BJ (cell line): ENCODE measurements at regions not wholly inside any gene's neighbourhood (a gene's known extent, or its start where the extent isn't known, plus 50 kb on each side); places are given as distances from the start of the nearest gene placed in this dataset.

Source experiments
- CTCF ChIA-PET: fragments of 350-600 bp; formaldehyde crosslinking; extraction: SDS; loops from one replicate; lab custom pipeline; 2021; ENCODE audit warnings: antibody characterized with exemption, inconsistent platforms; lab: Yijun Ruan, JAX
- POLR2A ChIA-PET: fragments of 300-600 bp; sonication (Branson Sonifier 250); formaldehyde crosslinking; extraction: SDS; loops from one replicate; lab custom pipeline; 2021; ENCODE audit warnings: antibody characterized with exemption; lab: Charles Lee
- DNase-seq: peaks from one replicate; pipeline ENCODE4 v3.0.0-alpha.2; 2011; ENCODE audit warnings: low read depth
- H3K27me3 ChIP-seq: 2 replicates; pipeline ENCODE4 v1.6.0; 2011; ENCODE audit warnings: low read length; ENCODE audit not compliant: control insufficient read depth, insufficient read depth
- H3K36me3 ChIP-seq: 2 replicates; pipeline ENCODE4 v1.5.1; 2011; ENCODE audit warnings: low read length; ENCODE audit not compliant: control insufficient read depth, insufficient read depth
- H3K4me3 ChIP-seq: 2 replicates; pipeline ENCODE4 v1.5.1; 2011; ENCODE audit warnings: low read depth, mild to moderate bottlenecking, control low read depth, low read length
- TF ChIP-seq, protein P1 (sequence below): IDR thresholded peaks from 2 replicates; pipeline ENCODE4 v1.5.1; 2011; ENCODE audit warnings: low read depth, mild to moderate bottlenecking, control low read depth, inconsistent platforms, low read length, moderate library complexity; ENCODE audit not compliant: insufficient read depth

DNA sequence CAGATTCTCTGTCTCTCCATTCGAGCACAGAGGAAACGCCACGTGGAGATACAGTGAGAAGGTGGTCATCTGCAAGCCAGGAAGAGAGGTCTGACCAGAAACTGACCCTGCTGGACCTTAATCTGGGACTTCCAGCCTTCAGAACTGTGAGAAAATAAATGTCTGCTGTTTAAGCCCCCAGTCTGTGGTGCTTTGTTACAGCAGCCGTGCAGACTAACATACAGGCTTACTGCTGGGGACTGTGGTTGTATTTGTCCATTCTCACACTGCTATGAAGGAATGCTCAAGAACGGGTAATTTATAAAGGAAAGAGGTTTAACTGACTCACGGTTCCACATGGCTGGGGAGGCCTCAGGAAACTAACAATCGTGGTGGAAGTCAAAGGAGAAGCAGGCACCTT lies 432.7 kb downstream of the IRS1 start:
- no peaks in the 10 kb centered on the region for H3K36me3 ChIP-seq
- TF ChIP-seq, protein P1, sequence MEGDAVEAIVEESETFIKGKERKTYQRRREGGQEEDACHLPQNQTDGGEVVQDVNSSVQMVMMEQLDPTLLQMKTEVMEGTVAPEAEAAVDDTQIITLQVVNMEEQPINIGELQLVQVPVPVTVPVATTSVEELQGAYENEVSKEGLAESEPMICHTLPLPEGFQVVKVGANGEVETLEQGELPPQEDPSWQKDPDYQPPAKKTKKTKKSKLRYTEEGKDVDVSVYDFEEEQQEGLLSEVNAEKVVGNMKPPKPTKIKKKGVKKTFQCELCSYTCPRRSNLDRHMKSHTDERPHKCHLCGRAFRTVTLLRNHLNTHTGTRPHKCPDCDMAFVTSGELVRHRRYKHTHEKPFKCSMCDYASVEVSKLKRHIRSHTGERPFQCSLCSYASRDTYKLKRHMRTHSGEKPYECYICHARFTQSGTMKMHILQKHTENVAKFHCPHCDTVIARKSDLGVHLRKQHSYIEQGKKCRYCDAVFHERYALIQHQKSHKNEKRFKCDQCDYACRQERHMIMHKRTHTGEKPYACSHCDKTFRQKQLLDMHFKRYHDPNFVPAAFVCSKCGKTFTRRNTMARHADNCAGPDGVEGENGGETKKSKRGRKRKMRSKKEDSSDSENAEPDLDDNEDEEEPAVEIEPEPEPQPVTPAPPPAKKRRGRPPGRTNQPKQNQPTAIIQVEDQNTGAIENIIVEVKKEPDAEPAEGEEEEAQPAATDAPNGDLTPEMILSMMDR, result no peak
- no peaks in the 10 kb centered on the region for H3K27me3 ChIP-seq
- H3K4me3 ChIP-seq, result no peak overlapping the region
- POLR2A ChIA-PET, result no interaction called here
- no peak for DNase-seq
- CTCF ChIA-PET, result no interaction called here

DNA sequence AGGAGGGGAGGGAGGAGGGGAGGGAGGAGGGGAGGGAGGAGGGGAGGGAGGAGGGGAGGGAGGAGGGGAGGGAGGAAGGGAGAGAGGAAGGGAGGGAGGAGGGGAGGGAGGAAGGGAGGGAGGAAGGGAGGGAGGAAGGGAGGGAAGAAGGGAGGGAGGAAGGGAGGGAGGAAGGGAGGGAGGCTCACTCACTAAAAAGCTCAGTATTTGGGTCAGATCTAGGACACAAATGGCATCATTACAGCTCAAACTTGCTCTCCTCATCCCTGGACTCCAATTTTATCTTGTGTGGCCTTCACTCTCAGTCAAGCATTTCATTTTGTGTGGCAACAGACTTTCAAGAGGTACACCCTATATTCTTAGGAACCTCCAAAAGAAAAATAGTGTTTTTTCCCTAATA lies 435.4 kb downstream of the IRS1 start:
- H3K36me3 ChIP-seq, result no peaks in the 10 kb centered on the region
- TF ChIP-seq, protein P1, result no peak
- no peak for DNase-seq
- CTCF ChIA-PET, result interaction anchor here (1.2 kb wide), 1 partner anchor 10 kb away, joined by 4 read pairs; no protein-coding TSS in a partner anchor
- H3K4me3 ChIP-seq, result no peak overlapping the region
- POLR2A ChIA-PET, result no interaction called here
- H3K27me3 ChIP-seq, result no peaks in the 10 kb centered on the region

DNA sequence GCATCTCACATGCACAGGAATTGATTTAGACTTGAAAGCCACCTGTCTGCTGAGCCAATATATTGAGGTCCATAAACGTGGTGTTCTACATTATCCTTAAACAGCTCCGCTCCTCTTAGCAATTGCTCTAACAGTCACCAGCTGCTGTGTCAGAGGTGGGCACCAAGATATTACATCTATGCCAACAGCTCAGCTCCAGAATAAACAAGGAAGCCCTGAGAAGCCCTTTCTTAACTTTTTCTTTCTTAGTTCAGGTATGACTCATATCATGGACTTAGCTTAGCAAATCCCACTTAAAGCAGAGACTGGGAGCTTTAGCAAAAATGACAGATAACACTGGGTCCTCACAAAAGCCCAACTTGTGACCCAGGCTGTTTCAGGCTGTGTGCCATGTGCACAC lies 436.6 kb downstream of the IRS1 start:
- TF ChIP-seq, protein P1, result no peak
- ChIA-PET CTCF (interaction anchor here (1.5 kb wide), 1 partner anchor 9 kb away, joined by 4 read pairs; no protein-coding TSS in a partner anchor), POLR2A (interaction anchor here (1.1 kb wide), 1 partner anchor 219 kb away, joined by 10 read pairs; no protein-coding TSS in a partner anchor)
- no peaks in the 10 kb centered on the region for H3K27me3 ChIP-seq
- no peaks in the 10 kb centered on the region for H3K36me3 ChIP-seq
- no peak overlapping the region for H3K4me3 ChIP-seq
- no peak for DNase-seq

DNA sequence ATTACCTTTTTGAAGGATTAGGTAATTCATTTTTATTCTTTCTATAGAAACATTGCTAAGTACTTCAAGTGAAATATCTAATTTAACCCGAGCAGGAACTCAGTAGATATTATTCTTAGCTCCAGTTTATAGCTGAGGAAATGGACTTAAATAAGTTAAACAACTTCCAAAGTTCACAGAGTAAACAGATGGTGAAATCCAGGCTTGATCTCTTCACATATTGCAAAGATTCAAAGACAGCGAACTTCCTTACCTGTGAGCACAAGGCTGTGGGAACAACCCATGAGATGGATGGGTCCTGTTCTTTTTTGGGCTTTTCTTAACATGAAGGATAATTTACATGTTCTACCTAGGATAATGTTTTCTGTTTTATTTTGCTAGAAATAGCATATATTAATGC lies 439.0 kb downstream of the IRS1 start:
- ChIA-PET POLR2A (no interaction called here), CTCF (interaction anchor here (0.9 kb wide), 1 partner anchor 15 kb away, joined by 3 read pairs; no protein-coding TSS in a partner anchor)
- TF ChIP-seq, protein P1, result no peak
- H3K4me3 ChIP-seq, result no peak overlapping the region
- no peaks in the 10 kb centered on the region for H3K27me3 ChIP-seq
- no peaks in the 10 kb centered on the region for H3K36me3 ChIP-seq
- DNase-seq, result no peak

DNA sequence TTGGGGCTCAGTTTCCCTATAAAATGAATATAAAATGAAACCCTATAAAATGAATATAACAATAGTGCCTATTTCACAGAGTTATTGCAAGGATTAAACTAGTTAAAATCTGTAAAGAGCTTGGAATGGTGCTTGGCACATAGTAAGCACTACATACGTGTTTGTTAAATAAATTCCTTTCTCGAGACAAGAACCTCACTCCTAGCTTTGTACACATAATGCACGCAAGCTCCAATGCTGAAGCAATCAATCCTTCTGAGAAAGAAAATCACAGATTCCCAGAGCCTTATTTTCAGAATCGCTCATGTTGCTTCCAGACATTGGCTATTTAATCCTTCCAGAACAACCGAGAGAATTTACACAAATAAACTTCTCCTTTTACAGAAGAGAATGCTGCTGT lies 440.9 kb downstream of the IRS1 start:
- Histone ChIP-seq H3K27me3 (no peaks in the 10 kb centered on the region), H3K4me3 (no peak overlapping the region), H3K36me3 (no peaks in the 10 kb centered on the region)
- CTCF ChIA-PET, result interaction anchor here (0.9 to 1.1 kb wide), 3 partner anchors 16 to 442 kb away, joined by 3 to 4 read pairs (median 3); no protein-coding TSS in a partner anchor
- POLR2A ChIA-PET, result no interaction called here
- TF ChIP-seq, protein P1, result no peak
- no peak for DNase-seq
